HG02970 (cell line): ENCODE measurements at regions not wholly inside any gene's neighbourhood (a gene's known extent, or its start where the extent isn't known, plus 50 kb on each side); places are given as distances from the start of the nearest gene placed in this dataset.
A peak's percentile ranks its signal among the peaks of the same experiment; 100 is the strongest.

ENCODE experiments used
- ATAC-seq: cut with Tn5 transposase; IDR thresholded peaks from one replicate; pipeline ENCODE4 v1.9.1; 2021; ENCODE audit warnings: mild to moderate bottlenecking, moderate library complexity, moderate number of reproducible peaks; ENCODE audit not compliant: unreplicated experiment, low FRiP score

DNA sequence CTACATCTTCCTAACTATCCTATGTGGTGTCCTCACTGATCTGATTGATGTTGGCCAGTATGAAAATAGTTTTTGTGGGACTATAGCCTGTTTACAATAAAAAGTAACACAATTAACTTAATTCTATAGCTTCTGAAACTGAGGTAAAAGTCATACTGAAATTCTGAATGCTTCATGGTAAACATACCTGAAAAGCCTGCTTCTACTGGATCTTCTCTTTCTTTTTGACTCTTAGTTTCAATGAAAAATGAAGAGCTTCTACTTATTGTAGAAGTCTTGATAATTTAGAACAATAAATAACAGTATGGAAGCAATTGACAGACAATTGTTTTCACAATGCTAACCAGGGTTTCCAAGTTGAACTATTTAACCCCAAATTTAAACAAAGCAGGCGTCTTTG, 383.9 kb upstream of the MMS22L start:
- ATAC-seq: no peak

DNA sequence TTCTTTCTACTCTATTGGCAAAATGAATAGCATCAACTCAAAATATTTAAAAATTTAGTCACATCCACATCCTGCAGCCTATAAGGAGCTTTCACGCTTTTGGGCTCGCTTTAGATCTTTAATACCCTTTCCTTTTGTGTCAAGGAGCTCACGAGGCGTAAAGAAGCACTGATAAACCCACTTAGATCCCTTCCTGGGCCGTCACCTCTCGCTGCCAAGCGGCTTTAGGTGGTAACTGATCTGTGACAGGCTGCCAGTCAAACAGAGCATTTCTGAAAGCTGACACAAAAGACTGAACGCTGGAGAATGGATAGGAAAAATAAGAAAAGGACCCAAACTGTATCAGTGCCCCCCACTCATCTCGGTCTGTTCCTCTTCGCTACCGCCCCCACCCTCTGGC, 385.7 kb upstream of the MMS22L start:
- ATAC-seq: peak; percentile 32

DNA sequence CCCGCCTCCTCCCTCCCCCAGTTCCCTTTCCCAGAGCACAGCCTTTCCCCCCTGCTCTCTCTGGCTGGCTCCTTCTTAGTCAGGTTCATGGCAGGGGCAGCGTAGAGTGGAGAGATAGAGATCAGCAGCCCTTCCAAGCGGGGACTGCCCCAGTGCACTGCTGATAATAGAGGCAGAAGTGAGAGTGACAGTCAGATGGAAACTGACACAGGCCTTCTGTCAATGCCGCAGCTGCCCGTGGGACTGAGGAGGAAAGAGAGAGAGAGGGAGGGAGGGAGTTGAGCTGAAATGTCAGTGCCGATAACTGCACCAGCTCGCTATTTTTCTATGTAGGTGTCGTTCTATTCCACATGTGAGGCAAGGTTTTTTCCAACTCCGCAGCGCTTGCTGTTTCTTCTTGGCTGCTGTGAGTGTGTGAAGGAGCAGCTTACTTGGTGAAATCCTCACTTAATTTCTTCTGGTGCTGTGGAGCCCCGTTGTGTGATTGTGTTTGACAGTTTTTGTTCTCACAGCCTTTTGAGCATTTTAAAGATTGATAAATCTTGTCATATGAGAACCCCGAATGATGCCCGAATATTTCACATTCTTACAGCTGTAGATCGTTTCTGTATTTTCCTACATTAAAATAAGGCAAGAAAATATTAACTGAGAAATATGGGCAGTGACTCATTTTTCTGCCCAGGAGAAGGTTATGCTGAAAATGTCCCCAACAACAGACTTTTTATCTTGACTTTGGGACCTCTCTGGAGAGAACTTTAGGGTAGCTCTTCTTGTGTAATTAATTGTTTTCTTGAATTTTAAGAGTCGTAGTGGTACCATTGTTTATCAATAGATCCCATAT, 386.4 kb upstream of the MMS22L start:
- peak; percentile 100 for ATAC-seq

DNA sequence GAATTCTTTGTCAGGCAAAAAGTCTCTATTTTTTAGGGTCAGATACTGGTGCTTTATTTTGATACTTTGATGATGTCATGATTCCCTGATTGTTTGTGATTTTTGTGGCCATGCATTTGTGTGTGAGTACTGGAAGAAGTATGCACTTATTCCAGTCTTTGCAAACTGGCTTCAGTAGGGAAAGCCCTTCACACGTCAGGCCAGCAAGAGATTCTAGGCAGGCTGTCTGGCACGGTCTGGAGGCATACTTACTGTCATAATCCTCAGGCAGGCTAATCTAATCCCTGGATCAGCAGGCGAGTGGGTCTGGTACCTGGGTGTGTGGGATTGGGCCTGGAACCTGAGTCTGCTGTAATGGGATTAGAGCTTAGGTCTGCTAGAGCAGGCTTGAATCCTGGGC, 391.8 kb upstream of the MMS22L start:
- no peak for ATAC-seq

DNA sequence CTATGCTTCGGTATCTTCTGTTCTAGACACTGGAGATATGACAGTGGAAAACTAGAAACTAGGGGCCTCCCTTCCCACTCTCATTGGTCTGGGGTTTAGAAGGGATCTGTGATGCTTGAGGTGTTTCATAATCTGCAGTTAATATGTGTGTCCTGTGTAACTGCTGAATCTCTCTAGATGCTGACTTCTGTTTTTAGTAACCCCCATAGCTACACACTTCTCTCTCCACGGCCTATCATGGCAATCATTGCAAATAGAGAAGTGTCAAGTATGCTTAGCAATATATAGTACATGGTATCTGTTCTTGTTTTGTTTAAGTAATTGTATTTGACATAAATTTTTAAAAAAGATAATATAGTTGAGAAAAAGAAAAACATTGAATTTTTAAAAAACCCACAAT, 394.6 kb upstream of the MMS22L start:
- no peak for ATAC-seq

DNA sequence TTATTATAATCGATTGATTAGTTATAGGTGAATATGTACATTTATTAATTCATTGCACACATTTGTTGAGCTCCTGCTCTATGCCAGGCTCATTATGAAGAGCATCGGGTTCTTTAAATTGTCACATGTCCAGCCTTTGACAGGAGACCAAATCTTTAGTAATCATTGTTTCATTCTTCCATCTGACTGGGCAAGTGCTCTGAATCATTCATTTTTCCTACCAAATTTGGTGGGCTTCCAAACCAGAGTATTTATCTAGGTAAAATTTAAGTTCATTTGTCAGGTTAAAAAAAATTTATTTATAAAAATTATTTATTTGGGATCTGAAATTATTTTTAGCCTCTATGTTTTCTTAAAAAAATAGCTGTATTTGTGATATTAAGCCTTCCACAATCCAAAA, 404.9 kb upstream of the MMS22L start:
- no peak for ATAC-seq

DNA sequence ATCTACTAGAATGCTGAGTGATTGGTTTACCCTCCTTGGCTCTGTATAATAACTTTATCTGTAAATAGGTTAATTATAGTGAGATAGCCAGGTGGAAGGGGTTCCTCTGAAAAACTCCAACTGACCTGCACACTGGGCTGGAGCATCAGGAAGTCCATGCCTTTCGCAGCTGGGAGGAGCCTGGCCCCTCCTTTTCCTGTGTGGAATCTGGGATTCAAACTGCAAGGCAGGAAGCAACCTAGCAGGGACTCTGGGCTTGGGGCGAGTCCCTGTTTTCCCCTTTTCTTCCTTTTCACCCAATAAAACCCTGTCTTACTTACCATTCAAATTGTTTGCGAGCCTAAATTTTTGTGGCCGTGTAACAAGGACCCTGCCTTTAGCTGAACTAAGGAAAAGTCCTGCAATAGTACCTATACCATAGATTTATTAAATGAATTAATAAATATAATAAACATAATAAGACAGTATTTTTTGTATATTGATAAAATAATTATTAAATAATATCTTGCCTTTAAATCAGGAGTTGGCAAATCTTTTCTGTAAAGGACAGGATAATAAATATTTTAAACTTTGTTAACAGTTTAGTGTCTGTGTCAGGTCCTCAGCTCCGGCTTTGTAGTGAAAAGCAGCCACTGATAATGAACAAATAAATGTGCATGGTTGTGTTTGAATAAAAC, 406.2 kb upstream of the MMS22L start:
- no peak for ATAC-seq

DNA sequence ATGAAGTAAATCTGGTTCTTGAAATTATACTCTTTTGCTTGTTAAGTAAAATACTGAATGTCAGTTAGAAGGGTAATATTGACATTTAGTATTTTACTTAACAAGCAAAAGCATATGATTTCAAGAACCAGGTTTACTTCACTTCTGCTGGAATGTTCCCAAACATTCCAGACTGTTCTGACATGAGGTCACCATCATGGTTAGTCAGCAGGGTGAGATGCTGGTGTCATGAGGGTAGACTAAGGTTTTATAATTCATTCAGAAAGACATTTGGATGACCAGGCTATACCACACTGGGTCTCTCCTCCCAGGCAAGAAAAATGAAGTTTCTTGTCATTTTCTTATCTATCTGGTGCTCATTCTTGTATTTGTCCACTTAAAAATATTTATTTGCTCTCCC, 414.4 kb upstream of the MMS22L start:
- ATAC-seq: no peak

DNA sequence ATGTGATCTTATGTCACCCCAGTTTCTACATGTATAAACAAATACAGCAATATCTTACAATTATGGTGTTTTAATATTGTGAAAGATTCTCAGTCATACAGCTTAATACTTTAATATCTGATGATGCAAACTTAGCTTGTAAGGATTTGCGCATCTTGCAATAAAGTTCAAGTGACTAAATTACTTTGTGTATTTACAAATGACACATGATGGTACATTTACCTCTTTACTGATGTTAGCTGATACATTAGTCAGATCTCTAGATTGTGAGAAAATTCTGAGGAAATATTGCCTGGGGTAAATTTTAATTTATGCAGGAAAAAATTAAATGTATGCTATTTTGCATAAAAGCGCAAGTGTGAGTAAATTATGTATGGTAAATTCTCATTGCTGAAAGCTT, 418.8 kb upstream of the MMS22L start:
- no peak for ATAC-seq

DNA sequence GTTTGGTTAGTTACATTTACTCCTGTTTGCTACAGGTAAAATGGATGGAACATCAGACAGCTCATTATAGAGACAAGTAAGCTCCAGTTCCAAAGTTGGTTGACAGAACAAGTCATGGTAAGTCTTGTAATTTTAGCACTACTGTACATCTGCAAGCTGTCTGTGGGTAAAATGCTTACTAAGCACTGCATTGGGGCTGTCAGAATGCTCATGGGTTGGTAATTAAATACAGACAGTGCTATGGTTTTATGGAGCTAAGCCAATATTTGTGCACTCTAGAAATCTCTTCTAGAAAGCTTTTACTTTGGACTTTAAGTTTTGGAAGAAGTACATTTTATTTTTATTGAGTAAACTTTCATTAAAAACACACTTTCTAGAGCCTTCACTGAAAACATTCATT, 419.2 kb upstream of the MMS22L start:
- no peak for ATAC-seq

DNA sequence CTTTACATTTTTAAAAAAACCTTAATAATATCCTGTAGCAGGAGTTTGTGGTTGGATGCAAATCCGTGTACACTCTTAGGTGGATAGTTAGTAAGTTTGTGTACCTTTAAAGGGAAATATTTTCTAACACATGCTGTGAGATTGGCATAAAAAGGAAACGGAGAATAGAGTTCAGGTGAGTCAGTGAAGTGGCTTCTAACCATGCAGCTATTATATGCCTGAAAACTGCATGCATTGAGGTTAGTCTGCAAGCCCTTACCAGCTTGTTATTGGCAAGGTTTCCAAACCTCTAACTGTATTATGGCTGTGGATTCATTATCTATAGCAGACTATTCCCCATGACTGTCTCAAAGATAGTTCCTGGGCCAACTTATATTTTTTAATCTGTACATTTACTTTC, 420.6 kb upstream of the MMS22L start:
- ATAC-seq: no peak

DNA sequence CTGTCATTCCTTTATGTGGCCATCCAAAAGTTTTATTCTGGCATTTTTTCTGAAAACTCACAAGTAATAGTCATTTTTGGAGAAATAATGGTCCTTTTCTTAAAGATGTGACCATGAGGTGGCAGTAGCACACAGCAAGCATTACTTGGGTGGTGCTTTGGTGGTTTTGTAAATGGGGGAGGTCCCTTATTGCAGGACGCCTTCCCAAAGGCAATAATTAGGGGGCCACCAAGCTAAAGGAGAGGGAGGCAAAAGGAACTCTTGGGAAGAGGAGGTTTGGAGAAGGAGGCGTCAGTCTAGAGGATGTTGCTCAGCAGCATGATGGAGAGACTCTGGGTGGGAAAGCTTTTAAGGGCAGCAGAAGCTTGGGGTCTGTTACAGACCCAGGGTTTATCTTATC, 422.6 kb upstream of the MMS22L start:
- ATAC-seq: no peak

DNA sequence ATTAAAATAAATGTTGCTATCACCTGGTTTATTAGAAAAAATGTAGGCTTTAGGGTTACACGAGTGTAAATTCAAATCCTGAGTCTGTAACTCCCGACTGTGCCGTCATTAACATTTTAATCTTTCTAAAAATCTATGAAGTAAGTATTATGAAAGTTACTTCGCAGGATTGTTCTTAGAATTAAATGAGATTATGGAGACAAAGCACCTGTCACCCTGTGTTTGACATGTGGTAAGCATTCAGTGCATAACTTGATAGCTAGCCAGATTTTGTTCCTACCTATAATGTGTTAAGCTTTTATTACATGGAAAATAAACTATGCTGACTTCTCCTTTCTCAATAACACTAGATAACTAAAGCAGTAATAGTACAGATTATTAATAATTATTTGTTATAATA, 429.7 kb upstream of the MMS22L start:
- no peak for ATAC-seq

DNA sequence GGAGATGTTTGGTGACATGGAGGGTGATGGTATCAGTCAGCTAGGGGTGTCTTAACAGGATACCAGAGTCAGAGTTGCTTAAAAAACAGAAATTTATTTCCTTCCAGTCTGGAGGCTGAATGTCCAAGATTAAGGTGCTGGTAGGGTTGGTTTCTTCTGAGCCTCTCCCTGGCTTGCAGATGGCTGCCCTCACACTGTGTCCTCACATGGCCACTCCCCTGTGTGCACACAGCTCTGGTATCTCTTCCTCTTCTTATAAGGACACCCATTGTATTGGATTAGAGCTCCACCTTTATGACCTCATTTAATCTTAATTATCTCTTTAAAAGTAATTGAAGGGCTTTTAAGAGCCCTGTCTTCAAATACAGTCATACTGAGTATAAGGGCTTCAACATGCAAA, 431.8 kb upstream of the MMS22L start:
- ATAC-seq: no peak

DNA sequence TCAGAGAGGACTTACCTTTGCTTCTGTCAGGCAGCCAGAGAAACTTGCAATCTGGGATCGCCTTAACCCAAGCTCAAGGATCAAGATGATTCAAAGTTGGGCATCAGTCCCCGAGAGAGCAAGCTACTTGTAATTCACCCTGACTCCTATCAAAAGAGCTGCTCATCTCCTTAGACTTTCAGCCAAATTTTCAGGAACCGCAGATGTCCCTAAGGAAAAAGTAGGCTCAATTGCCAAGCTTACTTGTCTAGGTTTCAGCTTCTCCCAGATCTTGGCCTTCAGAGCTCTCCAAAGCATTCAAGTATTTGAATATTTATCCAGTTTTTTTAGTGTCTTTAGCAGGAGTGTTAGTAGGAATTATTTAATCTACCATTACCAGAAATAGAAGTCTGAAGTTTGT, 434.1 kb upstream of the MMS22L start:
- ATAC-seq: no peak

DNA sequence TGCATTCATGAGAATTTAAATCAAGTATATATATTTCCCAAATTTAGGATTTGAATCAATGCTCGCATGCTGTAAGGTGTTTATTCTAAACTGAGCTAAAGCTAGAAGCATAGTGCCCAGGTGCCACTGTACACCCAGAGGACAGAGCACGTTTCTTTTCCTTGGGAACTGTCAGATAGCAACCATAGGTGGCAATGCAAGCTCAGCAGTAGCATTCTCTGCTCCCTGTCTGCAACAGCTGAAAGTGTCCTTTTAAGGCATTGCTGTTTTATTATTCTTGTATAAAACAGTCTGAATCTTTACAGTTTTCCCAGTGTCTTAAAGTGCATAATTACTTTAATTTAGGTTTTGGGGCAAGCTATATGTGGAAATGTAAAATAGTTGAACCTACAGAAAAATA, 443.4 kb upstream of the MMS22L start:
- no peak for ATAC-seq

DNA sequence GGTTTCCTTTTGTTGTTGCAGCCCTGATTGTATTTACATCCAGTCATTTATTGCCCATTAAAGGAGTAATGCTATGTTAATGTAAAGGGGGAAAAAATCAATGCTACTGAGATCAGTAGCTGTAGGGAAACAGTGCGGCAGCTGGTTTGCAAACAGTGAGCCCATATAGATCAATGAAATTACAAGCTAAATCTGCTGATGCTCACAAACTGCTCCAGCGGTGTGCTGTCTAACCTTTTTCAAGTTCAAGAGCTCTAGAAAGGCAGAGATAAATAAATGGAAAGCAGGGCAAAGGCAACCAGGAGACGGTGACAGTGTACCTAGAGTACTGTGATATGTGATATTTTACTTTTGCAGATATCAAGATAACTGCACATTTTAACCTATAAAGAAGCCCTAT, 449.0 kb upstream of the MMS22L start:
- ATAC-seq: no peak

DNA sequence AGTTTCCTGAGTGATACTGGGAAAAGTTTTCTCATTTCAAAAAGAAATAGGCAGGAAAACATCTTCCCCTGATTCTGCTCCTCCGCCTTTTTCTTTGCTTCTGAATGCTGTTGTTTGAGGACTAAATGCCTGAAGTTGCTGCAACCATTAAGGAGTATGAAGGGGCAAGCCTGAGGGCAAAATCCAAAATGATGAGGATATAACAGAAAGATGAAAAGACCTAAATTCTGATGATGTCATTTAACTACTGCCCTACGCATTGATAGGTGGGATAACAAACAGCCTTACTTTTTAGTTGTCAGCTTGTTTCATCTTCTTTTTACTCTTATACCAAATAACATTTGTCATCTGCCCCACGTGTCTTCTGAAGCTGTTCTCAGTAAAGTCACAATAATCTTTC, 474.6 kb upstream of the MMS22L start:
- ATAC-seq: no peak

DNA sequence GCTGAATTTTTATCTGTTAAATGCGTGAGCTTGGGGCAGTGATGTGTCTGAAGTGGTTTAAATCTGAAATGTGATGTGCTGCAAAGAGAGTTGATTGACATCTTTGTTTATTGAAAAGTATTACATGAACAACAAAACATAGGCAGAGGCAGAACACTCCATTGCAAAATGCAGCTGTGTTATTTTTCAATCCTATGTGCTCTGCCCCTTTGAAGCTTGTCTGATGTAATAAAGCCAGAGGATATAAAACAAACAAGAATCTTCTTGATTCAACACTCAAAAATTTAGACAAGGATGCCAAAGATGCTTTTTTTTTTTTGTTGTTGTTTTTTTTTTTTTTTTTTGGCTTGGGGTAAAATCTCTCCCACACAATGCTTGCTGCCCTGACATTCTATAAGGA, 482.4 kb upstream of the MMS22L start:
- no peak for ATAC-seq

DNA sequence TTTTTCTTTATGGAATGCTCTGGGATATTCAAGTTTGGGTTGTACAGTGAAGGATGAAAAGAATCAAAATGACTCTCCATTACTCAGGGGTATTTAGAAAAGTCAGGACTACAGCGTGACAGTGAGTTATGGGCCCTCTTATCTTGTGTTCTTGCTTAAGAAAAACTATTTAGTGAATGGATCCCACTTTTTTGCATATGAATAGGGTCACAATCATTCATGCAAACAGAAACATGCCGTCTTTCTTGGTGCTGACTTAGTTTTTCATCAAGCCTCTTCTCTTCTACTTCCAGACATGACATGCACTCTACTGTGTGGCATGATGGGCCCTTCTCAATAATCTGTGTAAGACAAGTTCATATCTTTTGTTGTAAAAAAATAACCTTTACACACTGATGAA, 488.4 kb upstream of the MMS22L start:
- no peak for ATAC-seq

DNA sequence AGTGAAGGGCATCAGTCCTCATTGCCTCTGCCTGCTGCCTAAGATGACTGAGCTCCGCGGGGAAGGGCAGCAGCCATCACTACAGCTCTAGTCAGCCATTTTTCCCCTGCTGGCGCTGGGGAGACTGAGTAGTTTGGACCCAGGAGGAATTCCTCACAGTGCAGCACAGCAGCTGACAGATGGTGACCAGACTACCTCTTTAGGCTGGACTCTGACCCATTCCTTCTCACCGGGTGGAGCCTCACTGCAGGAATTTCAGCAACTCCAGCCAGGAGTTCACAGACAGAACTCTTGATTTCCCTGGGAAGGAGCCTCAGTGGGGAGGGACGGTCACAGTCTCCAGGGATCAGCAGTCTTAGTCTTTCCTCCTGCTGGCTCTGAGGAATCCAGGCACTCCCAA, 492.0 kb upstream of the MMS22L start:
- ATAC-seq: no peak
